AG09309 (cell line): ENCODE measurements at regions not wholly inside any gene's neighbourhood (a gene's known extent, or its start where the extent isn't known, plus 50 kb on each side); places are given as distances from the start of the nearest gene placed in this dataset.

Source experiments
- DNase-seq: peaks from one replicate; pipeline ENCODE4 v3.0.0-alpha.2; 2010; ENCODE audit warnings: low read depth
- H3K4me3 ChIP-seq: 2 replicates; pipeline ENCODE4 v1.5.1; 2011; ENCODE audit warnings: mild to moderate bottlenecking, low read depth, low read length, moderate library complexity; ENCODE audit not compliant: control insufficient read depth
- TF ChIP-seq, protein P1 (sequence below): IDR thresholded peaks from 2 replicates; pipeline ENCODE4 v1.5.1; 2011; ENCODE audit warnings: mild to moderate bottlenecking, low read depth, low read length, inconsistent platforms; ENCODE audit not compliant: insufficient read depth, control insufficient read depth; ENCODE audit errors: missing control alignments

DNA sequence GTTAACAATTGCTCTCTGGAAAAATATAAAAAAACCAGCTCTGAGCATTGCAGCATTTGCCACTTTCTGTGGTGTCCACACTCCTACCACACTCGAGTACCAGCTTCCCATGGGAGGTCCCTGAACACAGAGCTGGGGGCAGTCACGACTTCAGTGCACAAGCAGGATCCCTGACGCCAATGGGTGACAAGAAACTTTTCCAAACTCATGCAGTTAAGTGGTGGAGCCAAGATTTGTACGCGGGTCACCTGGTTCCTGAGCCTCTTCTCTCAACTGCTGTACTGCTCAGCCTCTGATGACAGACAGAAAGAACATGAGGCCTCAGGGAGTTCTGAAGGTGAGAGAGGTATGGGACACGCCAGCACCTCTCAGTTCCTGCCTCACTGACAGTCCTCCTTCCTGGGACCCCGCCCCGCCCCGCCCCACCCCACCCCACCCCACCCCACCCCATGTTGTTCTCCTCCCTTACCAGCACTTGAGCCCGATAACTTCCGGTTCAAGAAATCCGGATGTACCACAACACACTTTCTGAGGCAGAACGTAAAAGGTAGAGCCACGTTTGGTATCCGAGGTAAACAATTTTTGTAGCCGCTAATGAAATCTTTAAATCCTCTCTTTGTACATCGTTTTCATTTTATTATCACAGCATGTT, 287.6 kb downstream of the MYCN start:
- no peak overlapping the region for H3K4me3 ChIP-seq
- TF ChIP-seq, protein P1, sequence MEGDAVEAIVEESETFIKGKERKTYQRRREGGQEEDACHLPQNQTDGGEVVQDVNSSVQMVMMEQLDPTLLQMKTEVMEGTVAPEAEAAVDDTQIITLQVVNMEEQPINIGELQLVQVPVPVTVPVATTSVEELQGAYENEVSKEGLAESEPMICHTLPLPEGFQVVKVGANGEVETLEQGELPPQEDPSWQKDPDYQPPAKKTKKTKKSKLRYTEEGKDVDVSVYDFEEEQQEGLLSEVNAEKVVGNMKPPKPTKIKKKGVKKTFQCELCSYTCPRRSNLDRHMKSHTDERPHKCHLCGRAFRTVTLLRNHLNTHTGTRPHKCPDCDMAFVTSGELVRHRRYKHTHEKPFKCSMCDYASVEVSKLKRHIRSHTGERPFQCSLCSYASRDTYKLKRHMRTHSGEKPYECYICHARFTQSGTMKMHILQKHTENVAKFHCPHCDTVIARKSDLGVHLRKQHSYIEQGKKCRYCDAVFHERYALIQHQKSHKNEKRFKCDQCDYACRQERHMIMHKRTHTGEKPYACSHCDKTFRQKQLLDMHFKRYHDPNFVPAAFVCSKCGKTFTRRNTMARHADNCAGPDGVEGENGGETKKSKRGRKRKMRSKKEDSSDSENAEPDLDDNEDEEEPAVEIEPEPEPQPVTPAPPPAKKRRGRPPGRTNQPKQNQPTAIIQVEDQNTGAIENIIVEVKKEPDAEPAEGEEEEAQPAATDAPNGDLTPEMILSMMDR = no peak
- no peak for DNase-seq

DNA sequence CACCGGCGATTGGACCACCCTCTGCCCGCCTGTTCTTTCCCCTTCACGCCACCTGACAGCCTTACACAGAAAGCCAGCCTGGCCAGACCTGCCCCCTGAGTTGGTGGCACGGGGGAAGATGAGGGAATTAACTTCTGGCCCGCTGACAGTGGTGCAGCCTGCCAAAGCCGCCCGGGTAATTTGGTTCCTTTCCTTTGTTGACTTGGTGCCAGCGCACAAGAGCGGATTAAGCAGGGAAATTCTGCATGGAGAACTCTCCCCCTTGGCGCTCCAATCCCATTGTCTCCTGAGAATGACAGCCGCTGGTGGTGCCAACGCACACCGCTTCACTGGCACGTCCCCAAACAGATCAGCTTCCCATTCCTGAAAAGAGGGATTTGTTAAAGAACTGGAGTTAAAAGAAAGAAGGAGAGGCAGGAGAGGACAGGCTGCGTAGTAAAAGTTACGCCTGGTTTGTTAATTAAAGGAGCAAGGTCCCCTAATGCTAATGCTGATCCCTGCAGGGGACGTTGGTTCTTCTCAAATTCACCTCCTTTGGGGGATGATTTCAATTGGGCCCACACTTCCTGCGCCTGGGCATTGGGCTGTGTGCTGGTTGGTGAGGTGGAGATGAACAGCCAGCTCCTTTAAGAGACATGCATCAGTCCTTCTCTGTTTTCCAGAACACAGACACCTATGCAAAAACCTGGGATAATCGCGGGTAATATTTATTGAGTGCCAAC, 286.8 kb downstream of the MYCN start:
- TF ChIP-seq, protein P1 = no peak
- H3K4me3 ChIP-seq = no peak overlapping the region
- DNase-seq = no peak

DNA sequence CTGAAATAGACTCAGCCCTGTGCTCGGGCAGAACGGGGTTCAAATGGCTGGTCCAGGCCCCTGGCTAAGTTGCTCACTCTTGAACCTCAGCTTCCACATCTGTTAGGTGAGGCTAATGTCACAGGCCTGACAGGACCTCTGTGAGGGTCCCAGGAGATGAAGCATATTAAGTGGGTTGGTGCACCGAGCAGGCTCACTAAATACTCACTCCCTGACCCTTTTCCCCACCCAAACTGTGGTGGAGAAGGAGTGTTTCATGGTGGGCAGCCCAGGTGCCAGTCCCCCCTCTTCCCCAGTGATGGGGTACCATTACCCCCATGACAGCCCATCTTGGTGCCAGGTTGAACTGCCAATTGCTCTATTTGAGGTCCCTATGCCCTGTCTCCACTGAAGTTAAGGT, 286.0 kb downstream of the MYCN start:
- no peak for DNase-seq
- no peak overlapping the region for H3K4me3 ChIP-seq
- TF ChIP-seq, protein P1 = no peak

DNA sequence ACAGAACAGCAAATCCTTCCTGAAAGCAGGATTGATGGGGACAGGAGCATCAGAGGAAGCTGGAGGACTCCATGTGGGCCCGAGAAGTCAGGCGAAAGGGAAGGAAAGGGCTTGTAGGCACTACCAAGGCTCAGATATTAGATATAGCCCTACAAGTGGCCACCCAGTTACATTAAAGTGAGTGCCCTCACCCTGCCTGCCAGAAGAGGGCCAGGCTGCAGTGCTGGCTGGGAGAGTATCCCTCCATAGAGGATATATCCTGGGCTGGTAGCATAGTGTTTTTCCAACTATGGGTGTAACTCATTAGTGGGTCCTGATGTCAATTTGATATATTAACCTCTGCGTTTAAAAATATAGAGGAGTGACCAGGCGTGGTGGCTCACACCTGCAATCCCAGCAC, 285.2 kb downstream of the MYCN start:
- H3K4me3 ChIP-seq = no peak overlapping the region
- TF ChIP-seq, protein P1 = no peak
- no peak for DNase-seq

DNA sequence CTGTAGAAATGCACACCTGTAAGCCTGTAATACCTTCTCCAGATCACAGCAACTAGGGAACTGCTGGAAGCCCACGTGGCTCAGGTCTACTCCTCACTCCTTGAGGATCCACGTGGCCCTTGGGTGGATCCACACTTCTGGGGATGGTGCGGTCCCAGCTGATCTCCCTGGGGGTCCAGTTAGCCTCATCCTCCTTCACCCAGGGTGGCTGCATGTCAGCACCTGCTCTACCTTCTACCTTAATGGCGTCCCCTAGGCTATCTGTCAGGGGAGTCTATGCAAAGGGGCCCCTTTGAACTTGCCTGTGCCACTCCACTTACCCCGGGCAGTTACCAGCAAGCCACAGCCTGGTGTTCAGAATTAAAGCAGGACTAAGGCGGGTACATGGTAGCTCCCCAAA, 284.7 kb downstream of the MYCN start:
- TF ChIP-seq, protein P1 = no peak
- no peak overlapping the region for H3K4me3 ChIP-seq
- no peak for DNase-seq

DNA sequence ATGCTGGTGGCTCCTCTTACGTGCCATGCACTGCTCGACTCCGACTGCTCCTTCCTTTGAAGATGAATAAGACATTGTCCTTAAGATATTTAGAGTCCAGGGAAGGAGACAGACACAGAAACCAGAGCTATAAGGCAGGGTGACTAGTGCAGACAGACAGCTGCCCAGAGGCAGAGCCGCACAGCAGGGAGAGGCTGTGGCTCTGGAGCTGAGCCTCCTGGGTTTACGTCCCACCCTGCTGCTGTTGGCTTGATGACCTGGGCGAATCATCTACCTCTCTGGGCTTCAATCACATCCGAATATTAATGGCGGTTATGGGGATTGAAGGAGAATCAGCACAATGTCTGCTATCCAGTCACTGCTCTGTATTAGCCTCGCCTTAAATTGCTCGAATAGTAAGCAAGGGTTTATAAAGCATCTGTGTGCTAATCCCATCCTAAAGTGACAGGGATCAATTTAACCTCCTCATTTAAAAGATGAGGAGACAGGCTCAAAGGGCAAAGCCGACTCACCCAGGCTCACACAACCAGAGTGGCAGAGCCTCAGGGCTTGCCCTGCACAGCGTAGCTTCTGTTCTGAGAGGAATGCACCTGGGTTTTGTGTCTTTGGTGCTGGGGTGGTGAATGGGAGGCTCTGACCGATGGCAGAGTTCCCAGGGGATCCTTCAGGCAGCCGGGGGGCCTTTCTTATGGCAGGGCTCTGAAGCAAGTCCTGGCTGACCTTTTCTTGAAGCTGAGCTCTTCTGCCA, 284.1 kb downstream of the MYCN start:
- TF ChIP-seq, protein P1 = no peak
- DNase-seq = no peak
- H3K4me3 ChIP-seq = no peak overlapping the region
